ENCODE measurements at regions not wholly inside any gene's neighbourhood (a gene's known extent, or its start where the extent isn't known, plus 50 kb on each side); places are given as distances from the start of the nearest gene placed in this dataset.

GRCh38 chr15:86016750-86017149 is 62.9 kb upstream of the AGBL1 start:
- no peak for TF ChIP-seq CTCF (IDR thresholded peaks at IDR 0.05; ENCODE audit: low read depth, low read length)
- TF ChIP-seq EZH2phosphoT487 (IDR thresholded peaks at IDR 0.05; ENCODE audit: low read depth): no peak
